OCI-LY7 (cell line): ENCODE measurements at regions not wholly inside any gene's neighbourhood (a gene's known extent, or its start where the extent isn't known, plus 50 kb on each side); places are given as distances from the start of the nearest gene placed in this dataset.

Source experiments
- EZH2phosphoT487 ChIP-seq: fragments of 200-600 bp; sonication (generic); IDR thresholded peaks from 2 replicates; pipeline ENCODE4 v1.6.1; 2018; ENCODE audit warnings: low read depth, borderline replicate concordance, mild to moderate bottlenecking, mixed run types, antibody characterized with exemption, low read length, moderate library complexity, mixed read lengths
- TF ChIP-seq, protein P1 (sequence below): fragments of 200-600 bp; sonication (generic); conservative IDR thresholded peaks from 2 replicates; pipeline ENCODE4 v1.5.1; 2014; ENCODE audit warnings: mild to moderate bottlenecking, antibody characterized with exemption, low read length, moderate library complexity, mixed read lengths

DNA sequence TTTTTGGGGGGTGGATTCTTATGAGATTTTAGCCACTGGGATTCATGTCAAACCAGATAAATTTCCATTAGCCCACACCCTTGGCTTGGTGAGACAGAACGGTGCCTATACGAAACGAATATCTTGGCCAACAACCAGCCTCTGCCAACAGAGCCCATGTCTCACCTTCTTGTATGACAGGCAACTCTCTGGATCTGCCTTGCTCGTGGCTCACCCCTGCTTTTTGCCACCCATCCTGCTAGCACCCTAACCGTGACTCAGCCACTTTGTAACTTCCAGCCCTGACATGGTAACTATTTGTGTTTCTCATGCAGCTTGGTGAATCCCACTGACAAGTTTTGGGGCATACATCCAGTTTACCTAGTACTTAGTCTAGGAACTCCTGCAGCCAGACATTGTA, 457.0 kb downstream of the SPATA31D1 start:
- TF ChIP-seq, protein P1, sequence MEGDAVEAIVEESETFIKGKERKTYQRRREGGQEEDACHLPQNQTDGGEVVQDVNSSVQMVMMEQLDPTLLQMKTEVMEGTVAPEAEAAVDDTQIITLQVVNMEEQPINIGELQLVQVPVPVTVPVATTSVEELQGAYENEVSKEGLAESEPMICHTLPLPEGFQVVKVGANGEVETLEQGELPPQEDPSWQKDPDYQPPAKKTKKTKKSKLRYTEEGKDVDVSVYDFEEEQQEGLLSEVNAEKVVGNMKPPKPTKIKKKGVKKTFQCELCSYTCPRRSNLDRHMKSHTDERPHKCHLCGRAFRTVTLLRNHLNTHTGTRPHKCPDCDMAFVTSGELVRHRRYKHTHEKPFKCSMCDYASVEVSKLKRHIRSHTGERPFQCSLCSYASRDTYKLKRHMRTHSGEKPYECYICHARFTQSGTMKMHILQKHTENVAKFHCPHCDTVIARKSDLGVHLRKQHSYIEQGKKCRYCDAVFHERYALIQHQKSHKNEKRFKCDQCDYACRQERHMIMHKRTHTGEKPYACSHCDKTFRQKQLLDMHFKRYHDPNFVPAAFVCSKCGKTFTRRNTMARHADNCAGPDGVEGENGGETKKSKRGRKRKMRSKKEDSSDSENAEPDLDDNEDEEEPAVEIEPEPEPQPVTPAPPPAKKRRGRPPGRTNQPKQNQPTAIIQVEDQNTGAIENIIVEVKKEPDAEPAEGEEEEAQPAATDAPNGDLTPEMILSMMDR, result no peak
- TF ChIP-seq EZH2phosphoT487, result no peak
